GM12878 (cell line): ENCODE measurements at regions not wholly inside any gene's neighbourhood (a gene's known extent, or its start where the extent isn't known, plus 50 kb on each side); places are given as distances from the start of the nearest gene placed in this dataset.

ENCODE experiments used
- BCL11A ChIP-seq: IDR thresholded peaks from 2 replicates; pipeline ENCODE4 v1.6.1; 2011; ENCODE audit warnings: low read depth, low read length
- BMI1 ChIP-seq: fragments of 450-650 bp; IDR thresholded peaks from 2 replicates; pipeline ENCODE4 v1.6.1; 2016; ENCODE audit warnings: mild to moderate bottlenecking, moderate library complexity, borderline replicate concordance
- TF ChIP-seq, protein P1 (sequence below): fragments of 450-650 bp; IDR thresholded peaks from 2 replicates; pipeline ENCODE4 v1.6.1; 2018; ENCODE audit warnings: mild to moderate bottlenecking, low read depth, moderate library complexity; ENCODE audit not compliant: partially characterized antibody
- TF ChIP-seq, protein P2 (sequence below): fragments of 450-650 bp; IDR thresholded peaks from 2 replicates; pipeline ENCODE4 v1.6.1; 2017; ENCODE audit warnings: mild to moderate bottlenecking, low read depth, inconsistent platforms; ENCODE audit not compliant: poor library complexity, severe bottlenecking
- TF ChIP-seq, protein P3 (sequence below): fragments of 450-650 bp; IDR thresholded peaks from 2 replicates; pipeline ENCODE4 v1.6.1; 2017; ENCODE audit warnings: mild to moderate bottlenecking, moderate library complexity
- TF ChIP-seq, protein P4 (sequence below): fragments of 450-650 bp; IDR thresholded peaks from 2 replicates; pipeline ENCODE4 v1.6.1; 2014; ENCODE audit warnings: mild to moderate bottlenecking

DNA sequence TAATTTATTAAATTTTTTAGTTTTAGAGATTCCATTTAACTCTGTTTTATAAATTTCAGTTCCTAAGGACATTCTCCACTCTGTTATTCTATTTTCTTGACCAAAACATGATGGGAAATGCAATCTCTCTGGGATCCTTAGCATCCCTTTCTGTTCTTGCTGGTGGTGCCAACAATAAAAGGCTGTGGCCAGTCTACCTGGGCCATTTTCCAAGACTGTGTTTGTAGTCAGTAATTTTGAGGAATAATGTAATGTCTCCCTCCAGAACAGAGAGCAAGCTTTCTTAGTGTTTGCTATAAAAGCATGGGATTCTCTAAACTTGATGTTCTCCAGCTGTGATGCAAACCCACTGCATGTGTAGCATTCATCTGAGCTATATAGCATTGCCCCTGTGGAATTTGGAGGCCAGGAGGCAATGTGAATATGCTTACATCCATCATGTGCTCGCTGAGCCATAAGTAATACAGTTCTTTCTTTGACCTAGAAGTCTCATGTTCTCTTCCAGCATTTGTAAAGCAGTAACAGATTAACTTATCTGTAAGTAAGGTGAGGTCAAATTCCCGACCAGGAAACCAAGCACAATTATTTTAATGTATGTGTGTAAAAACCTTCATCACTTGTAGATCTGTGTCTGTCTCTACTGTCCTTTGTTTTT, 211.5 kb upstream of the TAS2R1 start (continued):
- TF ChIP-seq, protein P1, sequence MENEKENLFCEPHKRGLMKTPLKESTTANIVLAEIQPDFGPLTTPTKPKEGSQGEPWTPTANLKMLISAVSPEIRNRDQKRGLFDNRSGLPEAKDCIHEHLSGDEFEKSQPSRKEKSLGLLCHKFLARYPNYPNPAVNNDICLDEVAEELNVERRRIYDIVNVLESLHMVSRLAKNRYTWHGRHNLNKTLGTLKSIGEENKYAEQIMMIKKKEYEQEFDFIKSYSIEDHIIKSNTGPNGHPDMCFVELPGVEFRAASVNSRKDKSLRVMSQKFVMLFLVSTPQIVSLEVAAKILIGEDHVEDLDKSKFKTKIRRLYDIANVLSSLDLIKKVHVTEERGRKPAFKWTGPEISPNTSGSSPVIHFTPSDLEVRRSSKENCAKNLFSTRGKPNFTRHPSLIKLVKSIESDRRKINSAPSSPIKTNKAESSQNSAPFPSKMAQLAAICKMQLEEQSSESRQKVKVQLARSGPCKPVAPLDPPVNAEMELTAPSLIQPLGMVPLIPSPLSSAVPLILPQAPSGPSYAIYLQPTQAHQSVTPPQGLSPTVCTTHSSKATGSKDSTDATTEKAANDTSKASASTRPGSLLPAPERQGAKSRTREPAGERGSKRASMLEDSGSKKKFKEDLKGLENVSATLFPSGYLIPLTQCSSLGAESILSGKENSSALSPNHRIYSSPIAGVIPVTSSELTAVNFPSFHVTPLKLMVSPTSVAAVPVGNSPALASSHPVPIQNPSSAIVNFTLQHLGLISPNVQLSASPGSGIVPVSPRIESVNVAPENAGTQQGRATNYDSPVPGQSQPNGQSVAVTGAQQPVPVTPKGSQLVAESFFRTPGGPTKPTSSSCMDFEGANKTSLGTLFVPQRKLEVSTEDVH = no peak
- TF ChIP-seq BMI1 (no peak), BCL11A (no peak)
- TF ChIP-seq, protein P2, sequence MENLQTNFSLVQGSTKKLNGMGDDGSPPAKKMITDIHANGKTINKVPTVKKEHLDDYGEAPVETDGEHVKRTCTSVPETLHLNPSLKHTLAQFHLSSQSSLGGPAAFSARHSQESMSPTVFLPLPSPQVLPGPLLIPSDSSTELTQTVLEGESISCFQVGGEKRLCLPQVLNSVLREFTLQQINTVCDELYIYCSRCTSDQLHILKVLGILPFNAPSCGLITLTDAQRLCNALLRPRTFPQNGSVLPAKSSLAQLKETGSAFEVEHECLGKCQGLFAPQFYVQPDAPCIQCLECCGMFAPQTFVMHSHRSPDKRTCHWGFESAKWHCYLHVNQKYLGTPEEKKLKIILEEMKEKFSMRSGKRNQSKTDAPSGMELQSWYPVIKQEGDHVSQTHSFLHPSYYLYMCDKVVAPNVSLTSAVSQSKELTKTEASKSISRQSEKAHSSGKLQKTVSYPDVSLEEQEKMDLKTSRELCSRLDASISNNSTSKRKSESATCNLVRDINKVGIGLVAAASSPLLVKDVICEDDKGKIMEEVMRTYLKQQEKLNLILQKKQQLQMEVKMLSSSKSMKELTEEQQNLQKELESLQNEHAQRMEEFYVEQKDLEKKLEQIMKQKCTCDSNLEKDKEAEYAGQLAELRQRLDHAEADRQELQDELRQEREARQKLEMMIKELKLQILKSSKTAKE = no peak
- TF ChIP-seq, protein P3, sequence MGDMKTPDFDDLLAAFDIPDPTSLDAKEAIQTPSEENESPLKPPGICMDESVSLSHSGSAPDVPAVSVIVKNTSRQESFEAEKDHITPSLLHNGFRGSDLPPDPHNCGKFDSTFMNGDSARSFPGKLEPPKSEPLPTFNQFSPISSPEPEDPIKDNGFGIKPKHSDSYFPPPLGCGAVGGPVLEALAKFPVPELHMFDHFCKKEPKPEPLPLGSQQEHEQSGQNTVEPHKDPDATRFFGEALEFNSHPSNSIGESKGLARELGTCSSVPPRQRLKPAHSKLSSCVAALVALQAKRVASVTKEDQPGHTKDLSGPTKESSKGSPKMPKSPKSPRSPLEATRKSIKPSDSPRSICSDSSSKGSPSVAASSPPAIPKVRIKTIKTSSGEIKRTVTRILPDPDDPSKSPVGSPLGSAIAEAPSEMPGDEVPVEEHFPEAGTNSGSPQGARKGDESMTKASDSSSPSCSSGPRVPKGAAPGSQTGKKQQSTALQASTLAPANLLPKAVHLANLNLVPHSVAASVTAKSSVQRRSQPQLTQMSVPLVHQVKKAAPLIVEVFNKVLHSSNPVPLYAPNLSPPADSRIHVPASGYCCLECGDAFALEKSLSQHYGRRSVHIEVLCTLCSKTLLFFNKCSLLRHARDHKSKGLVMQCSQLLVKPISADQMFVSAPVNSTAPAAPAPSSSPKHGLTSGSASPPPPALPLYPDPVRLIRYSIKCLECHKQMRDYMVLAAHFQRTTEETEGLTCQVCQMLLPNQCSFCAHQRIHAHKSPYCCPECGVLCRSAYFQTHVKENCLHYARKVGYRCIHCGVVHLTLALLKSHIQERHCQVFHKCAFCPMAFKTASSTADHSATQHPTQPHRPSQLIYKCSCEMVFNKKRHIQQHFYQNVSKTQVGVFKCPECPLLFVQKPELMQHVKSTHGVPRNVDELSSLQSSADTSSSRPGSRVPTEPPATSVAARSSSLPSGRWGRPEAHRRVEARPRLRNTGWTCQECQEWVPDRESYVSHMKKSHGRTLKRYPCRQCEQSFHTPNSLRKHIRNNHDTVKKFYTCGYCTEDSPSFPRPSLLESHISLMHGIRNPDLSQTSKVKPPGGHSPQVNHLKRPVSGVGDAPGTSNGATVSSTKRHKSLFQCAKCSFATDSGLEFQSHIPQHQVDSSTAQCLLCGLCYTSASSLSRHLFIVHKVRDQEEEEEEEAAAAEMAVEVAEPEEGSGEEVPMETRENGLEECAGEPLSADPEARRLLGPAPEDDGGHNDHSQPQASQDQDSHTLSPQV = no peak
- TF ChIP-seq, protein P4, sequence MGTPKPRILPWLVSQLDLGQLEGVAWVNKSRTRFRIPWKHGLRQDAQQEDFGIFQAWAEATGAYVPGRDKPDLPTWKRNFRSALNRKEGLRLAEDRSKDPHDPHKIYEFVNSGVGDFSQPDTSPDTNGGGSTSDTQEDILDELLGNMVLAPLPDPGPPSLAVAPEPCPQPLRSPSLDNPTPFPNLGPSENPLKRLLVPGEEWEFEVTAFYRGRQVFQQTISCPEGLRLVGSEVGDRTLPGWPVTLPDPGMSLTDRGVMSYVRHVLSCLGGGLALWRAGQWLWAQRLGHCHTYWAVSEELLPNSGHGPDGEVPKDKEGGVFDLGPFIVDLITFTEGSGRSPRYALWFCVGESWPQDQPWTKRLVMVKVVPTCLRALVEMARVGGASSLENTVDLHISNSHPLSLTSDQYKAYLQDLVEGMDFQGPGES = no peak
